Activated T-cell treated with anti-CD3 and anti-CD28 coated beads for 1 hour (primary cell): ENCODE measurements at regions not wholly inside any gene's neighbourhood (a gene's known extent, or its start where the extent isn't known, plus 50 kb on each side); places are given as distances from the start of the nearest gene placed in this dataset.

Source experiments
- DNase-seq: peaks from one replicate; pipeline ENCODE4 v3.0.0-alpha.2; 2020; ENCODE audit warnings: low read depth

GRCh38 chr7:32264702-32265284, 194.6 kb upstream of the PDE1C start:
- no peak for DNase-seq

- DNase-seq, result no peak
These were observed 193.4 kb upstream of the PDE1C start for GRCh38 chr7:32263611-32264010.

- no peak for DNase-seq
These were observed 192.1 kb upstream of the PDE1C start for GRCh38 chr7:32262315-32262714.

- no peak for DNase-seq
These were observed 189.9 kb upstream of the PDE1C start for GRCh38 chr7:32259931-32260596.

GRCh38 chr7:32258265-32258664, 188.1 kb upstream of the PDE1C start:
- no peak for DNase-seq

GRCh38 chr7:32257621-32258020, 187.4 kb upstream of the PDE1C start:
- DNase-seq, result no peak

GRCh38 chr7:32256811-32257210, 186.6 kb upstream of the PDE1C start:
- no peak for DNase-seq

- no peak for DNase-seq
These were observed 186.2 kb upstream of the PDE1C start for GRCh38 chr7:32256376-32256775.

GRCh38 chr7:32255036-32255435, 184.8 kb upstream of the PDE1C start:
- DNase-seq, result no peak

- no peak for DNase-seq
These were observed 183.1 kb upstream of the PDE1C start for GRCh38 chr7:32253299-32253698.

GRCh38 chr7:32251659-32252058, 181.5 kb upstream of the PDE1C start:
- no peak for DNase-seq

- DNase-seq, result no peak
These were observed 180.5 kb upstream of the PDE1C start for GRCh38 chr7:32250471-32251260.

GRCh38 chr7:32250003-32250402, 179.8 kb upstream of the PDE1C start:
- no peak for DNase-seq

GRCh38 chr7:32248522-32248921, 178.3 kb upstream of the PDE1C start:
- no peak for DNase-seq

GRCh38 chr7:32244806-32245345, 174.7 kb upstream of the PDE1C start:
- DNase-seq, result no peak

- no peak for DNase-seq
These were observed 173.6 kb upstream of the PDE1C start for GRCh38 chr7:32243687-32244290.

- no peak for DNase-seq
These were observed 172.2 kb upstream of the PDE1C start for GRCh38 chr7:32242436-32242835.

GRCh38 chr7:32241636-32242035, 171.4 kb upstream of the PDE1C start:
- DNase-seq, result no peak

- DNase-seq, result no peak
These were observed 169.6 kb upstream of the PDE1C start for GRCh38 chr7:32239764-32240163.

- no peak for DNase-seq
These were observed 158.4 kb upstream of the PDE1C start for GRCh38 chr7:32228601-32229000.

- DNase-seq, result no peak
These were observed 157.5 kb upstream of the PDE1C start for GRCh38 chr7:32227746-32228145.

GRCh38 chr7:32224276-32224675, 154.1 kb upstream of the PDE1C start:
- DNase-seq, result no peak

GRCh38 chr7:32223721-32224120, 153.5 kb upstream of the PDE1C start:
- no peak for DNase-seq
